GM12878 (cell line): ENCODE measurements at regions not wholly inside any gene's neighbourhood (a gene's known extent, or its start where the extent isn't known, plus 50 kb on each side); places are given as distances from the start of the nearest gene placed in this dataset.
"Not testable (repeated sequence)": the region's sequence is repeated elsewhere in the genome, so short reads cannot be mapped to it uniquely, and the experiment has no call there.

ENCODE experiments used
- ATAC-seq: fragments of 200-7000 bp; cut with Tn5 transposase; 3 replicates; pipeline ENCODE4 v1.9.1; 2020; ENCODE audit warnings: mild to moderate bottlenecking, moderate library complexity
- BruUV-seq: library from RNA; stranded (reverse); fragments of 400-500 nt; replicated peaks from 2 replicates; lab custom pipeline; 2021; lab: Mats Ljungman, UMichigan
- CTCF ChIA-PET: fragments of 300-600 bp; sonication (Branson Sonifier 250); formaldehyde crosslinking; extraction: SDS; loops from one replicate; lab custom pipeline; 2021; ENCODE audit warnings: inconsistent platforms; lab: Yijun Ruan, JAX
- POLR2A ChIA-PET: fragments of 350-600 bp; formaldehyde crosslinking; extraction: SDS; loops from one replicate; lab custom pipeline; 2021; ENCODE audit warnings: inconsistent platforms; lab: Charles Lee
- RAD21 ChIA-PET: fragments of 300-600 bp; sonication (Branson Sonifier 250); formaldehyde crosslinking; loops from one replicate; lab custom pipeline; 2023; ENCODE audit warnings: antibody characterized with exemption; ENCODE audit not compliant: unreplicated experiment; lab: Charles Lee
- SMC1A ChIA-PET: fragments of 300-600 bp; sonication (Branson Sonifier 250); formaldehyde crosslinking; loops from one replicate; lab custom pipeline; 2023; ENCODE audit not compliant: unreplicated experiment, uncharacterized antibody; lab: Charles Lee
- DNase-seq: peaks from one replicate; pipeline ENCODE4 v3.0.0-alpha.2; 2011; ENCODE audit warnings: low read depth, low spot score
- FAIRE-seq: peaks from 3 replicates; lab custom pipeline; 2011; peaks lifted over from hg19 to GRCh38; lab: Jason Lieb, UNC
- H2AFZ ChIP-seq: 2 replicates; pipeline ENCODE4 v1.6.0; 2011; ENCODE audit warnings: low read depth, low read length, control low read depth; ENCODE audit not compliant: control insufficient read depth
- H3K27ac ChIP-seq: 2 replicates; pipeline ENCODE4 v1.5.1; 2011; ENCODE audit warnings: control low read depth; ENCODE audit not compliant: control insufficient read depth, insufficient read depth
- H3K27me3 ChIP-seq, 2 experiments: replicated peaks in 1 of 2; 2 replicates each; pipeline versions ENCODE4 v1.6.0 to v1.6.1; 2011; ENCODE audit warnings: low read length in 1 of 2; ENCODE audit not compliant: control insufficient read depth in 2 of 2, insufficient read depth in 2 of 2
- H3K36me3 ChIP-seq, 2 experiments: 2 replicates each; pipeline ENCODE4 v1.5.1; 2011; ENCODE audit warnings: low read length in 1 of 2; ENCODE audit not compliant: control insufficient read depth in 2 of 2, insufficient read depth in 2 of 2
- H3K4me1 ChIP-seq: 2 replicates; pipeline ENCODE4 v1.6.1; 2011; ENCODE audit warnings: mild to moderate bottlenecking, low read length, moderate library complexity, mixed read lengths; ENCODE audit not compliant: control insufficient read depth, insufficient read depth
- H3K4me2 ChIP-seq: 2 replicates; pipeline ENCODE4 v1.6.0; 2011; ENCODE audit warnings: control low read depth; ENCODE audit not compliant: control insufficient read depth, insufficient read depth
- H3K4me3 ChIP-seq: fragments of 200-600 bp; sonication (generic); 2 replicates; pipeline ENCODE4 v1.5.1; 2016
- H3K79me2 ChIP-seq: 2 replicates; pipeline ENCODE4 v1.6.0; 2011; ENCODE audit warnings: low read length; ENCODE audit not compliant: control insufficient read depth, insufficient read depth
- H3K9ac ChIP-seq: 2 replicates; pipeline ENCODE4 v1.8.0; 2011; ENCODE audit warnings: low read length, control low read depth, mixed read lengths; ENCODE audit not compliant: control insufficient read depth, insufficient read depth
- H3K9me3 ChIP-seq: replicated peaks from 3 replicates; pipeline ENCODE4 v1.5.1; 2011; ENCODE audit warnings: mild to moderate bottlenecking, low read length; ENCODE audit not compliant: control insufficient read depth, insufficient read depth
- H4K20me1 ChIP-seq: 2 replicates; pipeline ENCODE4 v1.6.0; 2011; ENCODE audit not compliant: control insufficient read depth, insufficient read depth
- CBFB ChIP-seq: IDR thresholded peaks from 2 replicates; pipeline ENCODE4 v1.6.1; 2016; ENCODE audit warnings: antibody characterized with exemption, low read depth
- CEBPB ChIP-seq, 2 experiments: fragments of 150-350 bp in 1 of 2; IDR thresholded peaks; 2 replicates each; pipeline ENCODE4 v1.6.1; 2012 to 2014; ENCODE audit warnings: low read depth in 2 of 2, low read length in 2 of 2, borderline replicate concordance in 1 of 2, inconsistent platforms in 1 of 2
- FOXK2 ChIP-seq: fragments of 450-650 bp; IDR thresholded peaks from 2 replicates; pipeline ENCODE4 v1.6.1; 2017; ENCODE audit warnings: mild to moderate bottlenecking, moderate library complexity
- FOXM1 ChIP-seq: IDR thresholded peaks from 2 replicates; pipeline ENCODE4 v1.6.1; 2012; ENCODE audit warnings: low read depth, mild to moderate bottlenecking, inconsistent platforms, low read length, moderate library complexity
- KDM1A ChIP-seq: fragments of 200-600 bp; sonication (generic); IDR thresholded peaks from 2 replicates; pipeline ENCODE4 v1.6.1; 2016; ENCODE audit warnings: borderline replicate concordance
- KLF5 ChIP-seq: fragments of 450-650 bp; IDR thresholded peaks from 2 replicates; pipeline ENCODE4 v1.6.1; 2014; ENCODE audit warnings: mild to moderate bottlenecking; ENCODE audit not compliant: partially characterized antibody
- NFIC ChIP-seq: IDR thresholded peaks from 2 replicates; pipeline ENCODE4 v1.6.1; 2012; ENCODE audit warnings: low read depth, mild to moderate bottlenecking, inconsistent platforms, low read length, moderate library complexity
- PAX5 ChIP-seq: IDR thresholded peaks from 2 replicates; pipeline ENCODE4 v1.6.1; 2011; ENCODE audit warnings: low read depth, low read length, borderline replicate concordance
- POLR2A ChIP-seq: IDR thresholded peaks from 2 replicates; pipeline ENCODE4 v1.6.1; 2011; ENCODE audit warnings: low read depth, mild to moderate bottlenecking, low read length
- RB1 ChIP-seq: fragments of 450-650 bp; formaldehyde crosslinking; IDR thresholded peaks from 2 replicates; pipeline ENCODE4 v1.6.1; 2017; ENCODE audit warnings: mild to moderate bottlenecking, borderline replicate concordance
- RFX5 ChIP-seq: IDR thresholded peaks from 2 replicates; pipeline ENCODE4 v1.6.1; 2011; ENCODE audit warnings: low read depth, low read length, improper control_type of control experiment
- STAT3 ChIP-seq: IDR thresholded peaks from 2 replicates; pipeline ENCODE4 v1.6.1; 2011; ENCODE audit warnings: low read depth, low read length, improper control_type of control experiment
- TAF1 ChIP-seq: IDR thresholded peaks from 2 replicates; pipeline ENCODE4 v1.6.1; 2011; ENCODE audit warnings: mild to moderate bottlenecking, low read depth, low read length, borderline replicate concordance
- WGBS: methylation state at CpG from one replicate; pipeline ENCODE4 v1.1.6; 2016; ENCODE audit warnings: low lambda C conversion rate; ENCODE audit not compliant: insufficient replicate concordance, insufficient coverage; ENCODE audit errors: missing lambda C conversion rate; 5-methylcytosine and 5-hydroxymethylcytosine counted together
- in situ Hi-C: fragments of 300-500 bp; cut with MboI; formaldehyde crosslinking; loops from 9 replicates; pipeline ENCODE4 v1.14.3; 2018; ENCODE audit warnings: mixed read lengths
- intact Hi-C: fragments of 100-400 bp; cut with micrococcal nuclease; formaldehyde crosslinking; loops from one replicate; pipeline ENCODE4 v1.14.2; 2022; ENCODE audit not compliant: unreplicated experiment
- TF ChIP-seq, protein P1 (sequence below): fragments of 450-650 bp; IDR thresholded peaks from 2 replicates; pipeline ENCODE4 v1.6.1; 2018; ENCODE audit warnings: mild to moderate bottlenecking, low read depth, moderate library complexity; ENCODE audit not compliant: partially characterized antibody
- TF ChIP-seq, protein P2 (sequence below): fragments of 450-650 bp; IDR thresholded peaks from 2 replicates; pipeline ENCODE4 v1.6.1; 2017; ENCODE audit warnings: mild to moderate bottlenecking, low read depth, inconsistent platforms; ENCODE audit not compliant: poor library complexity, severe bottlenecking

DNA sequence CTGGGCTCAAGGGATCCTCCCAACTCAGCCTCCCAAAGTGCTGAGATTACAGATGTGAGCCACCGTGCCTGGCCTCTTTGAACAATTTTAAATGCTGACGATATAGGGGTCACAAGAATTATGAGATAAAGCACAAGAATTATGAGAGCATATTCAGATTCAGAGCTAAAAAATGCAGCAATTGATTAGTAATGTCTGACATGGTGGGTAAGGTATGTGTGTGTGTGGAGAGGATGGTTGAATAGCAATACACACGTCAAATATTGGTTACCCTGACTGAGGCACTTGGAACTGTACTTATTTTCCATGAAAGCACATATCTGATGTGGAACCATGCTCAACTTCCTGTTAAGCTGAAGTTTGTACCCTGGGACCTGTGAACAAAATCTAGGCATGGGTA, 115.6 kb downstream of the EOMES start:
- no peak for TF ChIP-seq CBFB
- no peak for TF ChIP-seq FOXK2
- no peak for TF ChIP-seq FOXM1
- TF ChIP-seq PAX5: no peak
- TF ChIP-seq, protein P1, sequence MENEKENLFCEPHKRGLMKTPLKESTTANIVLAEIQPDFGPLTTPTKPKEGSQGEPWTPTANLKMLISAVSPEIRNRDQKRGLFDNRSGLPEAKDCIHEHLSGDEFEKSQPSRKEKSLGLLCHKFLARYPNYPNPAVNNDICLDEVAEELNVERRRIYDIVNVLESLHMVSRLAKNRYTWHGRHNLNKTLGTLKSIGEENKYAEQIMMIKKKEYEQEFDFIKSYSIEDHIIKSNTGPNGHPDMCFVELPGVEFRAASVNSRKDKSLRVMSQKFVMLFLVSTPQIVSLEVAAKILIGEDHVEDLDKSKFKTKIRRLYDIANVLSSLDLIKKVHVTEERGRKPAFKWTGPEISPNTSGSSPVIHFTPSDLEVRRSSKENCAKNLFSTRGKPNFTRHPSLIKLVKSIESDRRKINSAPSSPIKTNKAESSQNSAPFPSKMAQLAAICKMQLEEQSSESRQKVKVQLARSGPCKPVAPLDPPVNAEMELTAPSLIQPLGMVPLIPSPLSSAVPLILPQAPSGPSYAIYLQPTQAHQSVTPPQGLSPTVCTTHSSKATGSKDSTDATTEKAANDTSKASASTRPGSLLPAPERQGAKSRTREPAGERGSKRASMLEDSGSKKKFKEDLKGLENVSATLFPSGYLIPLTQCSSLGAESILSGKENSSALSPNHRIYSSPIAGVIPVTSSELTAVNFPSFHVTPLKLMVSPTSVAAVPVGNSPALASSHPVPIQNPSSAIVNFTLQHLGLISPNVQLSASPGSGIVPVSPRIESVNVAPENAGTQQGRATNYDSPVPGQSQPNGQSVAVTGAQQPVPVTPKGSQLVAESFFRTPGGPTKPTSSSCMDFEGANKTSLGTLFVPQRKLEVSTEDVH: no peak
- TF ChIP-seq TAF1: no peak
- TF ChIP-seq STAT3: no peak
- TF ChIP-seq KDM1A: no peak
- no peak for TF ChIP-seq NFIC
- TF ChIP-seq, protein P2, sequence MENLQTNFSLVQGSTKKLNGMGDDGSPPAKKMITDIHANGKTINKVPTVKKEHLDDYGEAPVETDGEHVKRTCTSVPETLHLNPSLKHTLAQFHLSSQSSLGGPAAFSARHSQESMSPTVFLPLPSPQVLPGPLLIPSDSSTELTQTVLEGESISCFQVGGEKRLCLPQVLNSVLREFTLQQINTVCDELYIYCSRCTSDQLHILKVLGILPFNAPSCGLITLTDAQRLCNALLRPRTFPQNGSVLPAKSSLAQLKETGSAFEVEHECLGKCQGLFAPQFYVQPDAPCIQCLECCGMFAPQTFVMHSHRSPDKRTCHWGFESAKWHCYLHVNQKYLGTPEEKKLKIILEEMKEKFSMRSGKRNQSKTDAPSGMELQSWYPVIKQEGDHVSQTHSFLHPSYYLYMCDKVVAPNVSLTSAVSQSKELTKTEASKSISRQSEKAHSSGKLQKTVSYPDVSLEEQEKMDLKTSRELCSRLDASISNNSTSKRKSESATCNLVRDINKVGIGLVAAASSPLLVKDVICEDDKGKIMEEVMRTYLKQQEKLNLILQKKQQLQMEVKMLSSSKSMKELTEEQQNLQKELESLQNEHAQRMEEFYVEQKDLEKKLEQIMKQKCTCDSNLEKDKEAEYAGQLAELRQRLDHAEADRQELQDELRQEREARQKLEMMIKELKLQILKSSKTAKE: no peak
- TF ChIP-seq RFX5: no peak
- TF ChIP-seq RB1: no peak
- no peak for TF ChIP-seq KLF5
- TF ChIP-seq CEBPB (IDR thresholded peaks at IDR 0.05; ENCODE audit: borderline replicate concordance in 1 of 2, low read depth in 2 of 2, low read length in 2 of 2): no peak
- TF ChIP-seq POLR2A: no peak
- ChIA-PET POLR2A (no interaction called here), RAD21 (no interaction called here), SMC1A (no interaction called here), CTCF (no interaction called here)
- H3K4me3 ChIP-seq: no peak overlapping the region
- WGBS: 25% methylated on average over 3 of the region's 3 CpGs
- no peaks in the 10 kb centered on the region; the same call in 1 of the 3 replicates for H3K9me3 ChIP-seq
- ATAC-seq (no peak), FAIRE-seq (no peak), DNase-seq (no peak)
- BruUV-seq: no TSS peak
- H3K27me3 ChIP-seq: no peaks in the 10 kb centered on the region
- intact Hi-C loops (no loop called here), in situ Hi-C loops (no loop called here)
- H3K27ac ChIP-seq: no peak overlapping the region
- no peak overlapping the region for H2AFZ ChIP-seq
- no peak overlapping the region for H3K4me2 ChIP-seq
- no peaks in the 10 kb centered on the region for H4K20me1 ChIP-seq
- no peaks in the 10 kb centered on the region for H3K36me3 ChIP-seq
- no peak overlapping the region for H3K9ac ChIP-seq
- H3K4me1 ChIP-seq: no peaks in the 10 kb centered on the region
- H3K79me2 ChIP-seq: no peaks in the 10 kb centered on the region

DNA sequence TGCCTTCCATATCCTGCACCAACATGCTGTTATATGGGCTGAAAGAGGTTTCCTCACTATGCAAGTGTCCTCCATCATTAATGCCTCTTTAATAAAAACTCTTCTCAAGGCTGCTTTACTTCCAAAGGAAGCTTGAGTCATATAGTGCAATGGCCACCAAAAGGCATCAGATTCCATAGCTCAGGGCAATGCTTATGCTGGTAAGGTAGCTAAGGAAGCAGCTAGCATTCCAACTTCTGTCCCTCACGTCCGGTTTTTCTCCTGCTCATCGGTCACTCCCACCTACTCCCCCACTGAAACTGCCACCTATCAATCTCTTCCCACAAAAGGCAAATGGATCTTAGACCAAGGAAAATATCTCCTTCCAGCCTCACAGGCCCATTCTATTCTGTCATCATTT, 117.1 kb upstream of the SLC4A7 start:
- H3K9me3 ChIP-seq, RAD21 ChIA-PET, H3K9ac ChIP-seq, H4K20me1 ChIP-seq, H3K27me3 ChIP-seq, CTCF ChIA-PET, BruUV-seq, FAIRE-seq, H3K4me3 ChIP-seq, H3K27ac ChIP-seq, H3K4me2 ChIP-seq, in situ Hi-C loops, H3K36me3 ChIP-seq, H2AFZ ChIP-seq, DNase-seq, H3K4me1 ChIP-seq, ATAC-seq, SMC1A ChIA-PET, intact Hi-C loops, H3K79me2 ChIP-seq, POLR2A ChIA-PET: not testable (repeated sequence)
- WGBS: 52% methylated on average over 3 of the region's 3 CpGs
